GM12878 (cell line): ENCODE measurements at regions not wholly inside any gene's neighbourhood (a gene's known extent, or its start where the extent isn't known, plus 50 kb on each side); places are given as distances from the start of the nearest gene placed in this dataset.

ENCODE experiments used
- ATAC-seq: fragments of 200-7000 bp; cut with Tn5 transposase; 3 replicates; pipeline ENCODE4 v1.9.1; 2020; ENCODE audit warnings: mild to moderate bottlenecking, moderate library complexity
- BruUV-seq: library from RNA; stranded (reverse); fragments of 400-500 nt; replicated peaks from 2 replicates; lab custom pipeline; 2021; lab: Mats Ljungman, UMichigan
- CTCF ChIA-PET: fragments of 300-600 bp; sonication (Branson Sonifier 250); formaldehyde crosslinking; extraction: SDS; loops from one replicate; lab custom pipeline; 2021; ENCODE audit warnings: inconsistent platforms; lab: Yijun Ruan, JAX
- POLR2A ChIA-PET: fragments of 350-600 bp; formaldehyde crosslinking; extraction: SDS; loops from one replicate; lab custom pipeline; 2021; ENCODE audit warnings: inconsistent platforms; lab: Charles Lee
- RAD21 ChIA-PET: fragments of 300-600 bp; sonication (Branson Sonifier 250); formaldehyde crosslinking; loops from one replicate; lab custom pipeline; 2023; ENCODE audit warnings: antibody characterized with exemption; ENCODE audit not compliant: unreplicated experiment; lab: Charles Lee
- SMC1A ChIA-PET: fragments of 300-600 bp; sonication (Branson Sonifier 250); formaldehyde crosslinking; loops from one replicate; lab custom pipeline; 2023; ENCODE audit not compliant: unreplicated experiment, uncharacterized antibody; lab: Charles Lee
- DNase-seq: peaks from one replicate; pipeline ENCODE4 v3.0.0-alpha.2; 2011; ENCODE audit warnings: low read depth, low spot score
- FAIRE-seq: peaks from 3 replicates; lab custom pipeline; 2011; peaks lifted over from hg19 to GRCh38; lab: Jason Lieb, UNC
- H2AFZ ChIP-seq: 2 replicates; pipeline ENCODE4 v1.6.0; 2011; ENCODE audit warnings: low read depth, low read length, control low read depth; ENCODE audit not compliant: control insufficient read depth
- H3K27ac ChIP-seq: 2 replicates; pipeline ENCODE4 v1.5.1; 2011; ENCODE audit warnings: control low read depth; ENCODE audit not compliant: control insufficient read depth, insufficient read depth
- H3K27me3 ChIP-seq, 2 experiments: replicated peaks in 1 of 2; 2 replicates each; pipeline versions ENCODE4 v1.6.0 to v1.6.1; 2011; ENCODE audit warnings: low read length in 1 of 2; ENCODE audit not compliant: control insufficient read depth in 2 of 2, insufficient read depth in 2 of 2
- H3K36me3 ChIP-seq, 2 experiments: 2 replicates each; pipeline ENCODE4 v1.5.1; 2011; ENCODE audit warnings: low read length in 1 of 2; ENCODE audit not compliant: control insufficient read depth in 2 of 2, insufficient read depth in 2 of 2
- H3K4me1 ChIP-seq: 2 replicates; pipeline ENCODE4 v1.6.1; 2011; ENCODE audit warnings: mild to moderate bottlenecking, low read length, moderate library complexity, mixed read lengths; ENCODE audit not compliant: control insufficient read depth, insufficient read depth
- H3K4me2 ChIP-seq: 2 replicates; pipeline ENCODE4 v1.6.0; 2011; ENCODE audit warnings: control low read depth; ENCODE audit not compliant: control insufficient read depth, insufficient read depth
- H3K4me3 ChIP-seq: fragments of 200-600 bp; sonication (generic); 2 replicates; pipeline ENCODE4 v1.5.1; 2016
- H3K79me2 ChIP-seq: 2 replicates; pipeline ENCODE4 v1.6.0; 2011; ENCODE audit warnings: low read length; ENCODE audit not compliant: control insufficient read depth, insufficient read depth
- H3K9ac ChIP-seq: 2 replicates; pipeline ENCODE4 v1.8.0; 2011; ENCODE audit warnings: low read length, control low read depth, mixed read lengths; ENCODE audit not compliant: control insufficient read depth, insufficient read depth
- H3K9me3 ChIP-seq: replicated peaks from 3 replicates; pipeline ENCODE4 v1.5.1; 2011; ENCODE audit warnings: mild to moderate bottlenecking, low read length; ENCODE audit not compliant: control insufficient read depth, insufficient read depth
- H4K20me1 ChIP-seq: 2 replicates; pipeline ENCODE4 v1.6.0; 2011; ENCODE audit not compliant: control insufficient read depth, insufficient read depth
- CBFB ChIP-seq: IDR thresholded peaks from 2 replicates; pipeline ENCODE4 v1.6.1; 2016; ENCODE audit warnings: antibody characterized with exemption, low read depth
- CHD4 ChIP-seq: fragments of 200-600 bp; sonication (generic); IDR thresholded peaks from 2 replicates; pipeline ENCODE4 v1.6.1; 2016; ENCODE audit warnings: mild to moderate bottlenecking
- HCFC1 ChIP-seq: fragments of 150-350 bp; IDR thresholded peaks from 2 replicates; pipeline ENCODE4 v1.6.1; 2014; ENCODE audit warnings: low read length
- HDGF ChIP-seq: fragments of 450-650 bp; IDR thresholded peaks from 2 replicates; pipeline ENCODE4 v1.6.1; 2016; ENCODE audit warnings: antibody characterized with exemption
- IRF4 ChIP-seq: IDR thresholded peaks from 2 replicates; pipeline ENCODE4 v1.6.1; 2011; ENCODE audit warnings: low read depth, low read length
- JUNB ChIP-seq: IDR thresholded peaks from 2 replicates; pipeline ENCODE4 v1.6.1; 2016; ENCODE audit warnings: antibody characterized with exemption, mild to moderate bottlenecking
- KLF5 ChIP-seq: fragments of 450-650 bp; IDR thresholded peaks from 2 replicates; pipeline ENCODE4 v1.6.1; 2014; ENCODE audit warnings: mild to moderate bottlenecking; ENCODE audit not compliant: partially characterized antibody
- MEF2B ChIP-seq: fragments of 450-650 bp; IDR thresholded peaks from 2 replicates; pipeline ENCODE4 v1.6.1; 2018; ENCODE audit warnings: mild to moderate bottlenecking, moderate library complexity; ENCODE audit not compliant: partially characterized antibody, poor library complexity, severe bottlenecking
- NBN ChIP-seq: fragments of 450-650 bp; IDR thresholded peaks from 2 replicates; pipeline ENCODE4 v1.6.1; 2016
- NFIC ChIP-seq: IDR thresholded peaks from 2 replicates; pipeline ENCODE4 v1.6.1; 2012; ENCODE audit warnings: low read depth, mild to moderate bottlenecking, inconsistent platforms, low read length, moderate library complexity
- NR2C1 ChIP-seq: fragments of 450-650 bp; IDR thresholded peaks from 2 replicates; pipeline ENCODE4 v1.6.1; 2017; ENCODE audit warnings: antibody characterized with exemption, mild to moderate bottlenecking, moderate library complexity
- SMAD5 ChIP-seq: IDR thresholded peaks from 2 replicates; pipeline ENCODE4 v1.6.1; 2016; ENCODE audit warnings: antibody characterized with exemption, low read depth
- TCF12 ChIP-seq: IDR thresholded peaks from 2 replicates; pipeline ENCODE4 v1.6.1; 2011; ENCODE audit warnings: low read depth, mild to moderate bottlenecking, low read length
- YY1 ChIP-seq: IDR thresholded peaks from 2 replicates; pipeline ENCODE4 v1.6.1; 2011; ENCODE audit warnings: low read depth, mild to moderate bottlenecking, low read length
- ZBTB33 ChIP-seq: fragments of 450-650 bp; IDR thresholded peaks from 2 replicates; pipeline ENCODE4 v1.6.1; 2017; ENCODE audit warnings: mild to moderate bottlenecking
- ZNF217 ChIP-seq: fragments of 450-650 bp; IDR thresholded peaks from 2 replicates; pipeline ENCODE4 v1.6.1; 2017; ENCODE audit warnings: antibody characterized with exemption, mild to moderate bottlenecking
- WGBS: methylation state at CpG from one replicate; pipeline ENCODE4 v1.1.6; 2016; ENCODE audit warnings: low lambda C conversion rate; ENCODE audit not compliant: insufficient replicate concordance, insufficient coverage; ENCODE audit errors: missing lambda C conversion rate; 5-methylcytosine and 5-hydroxymethylcytosine counted together
- in situ Hi-C: fragments of 300-500 bp; cut with MboI; formaldehyde crosslinking; loops from 9 replicates; pipeline ENCODE4 v1.14.3; 2018; ENCODE audit warnings: mixed read lengths
- intact Hi-C: fragments of 100-400 bp; cut with micrococcal nuclease; formaldehyde crosslinking; loops from one replicate; pipeline ENCODE4 v1.14.2; 2022; ENCODE audit not compliant: unreplicated experiment
- TF ChIP-seq, protein P1 (sequence below): fragments of 450-650 bp; IDR thresholded peaks from 2 replicates; pipeline ENCODE4 v1.6.1; 2016; ENCODE audit warnings: mild to moderate bottlenecking
- TF ChIP-seq, protein P2 (sequence below): IDR thresholded peaks from 2 replicates; pipeline ENCODE4 v1.6.1; 2012; ENCODE audit warnings: low read depth, low read length, improper control_type of control experiment
- TF ChIP-seq, protein P3 (sequence below): IDR thresholded peaks from 2 replicates; pipeline ENCODE4 v1.6.1; 2012; ENCODE audit warnings: low read depth, low read length, improper control_type of control experiment

GRCh38 chr4:24657768-24658617 is 73.6 kb upstream of the DHX15 start:
- 2% methylated on average over 15 of the region's 15 CpGs for WGBS
- Histone ChIP-seq H3K9me3 (no peaks in the 10 kb centered on the region; the same call in 2 of the 3 replicates), H3K27ac (no peak overlapping the region), H3K27me3 (peaks cover 0 to 4% of the 10 kb centered on the region in 2 experiments; a peak in 1 of 4 replicates), H3K79me2 (no peaks in the 10 kb centered on the region), H3K36me3 (no peaks in the 10 kb centered on the region), H3K4me1 (no peaks in the 10 kb centered on the region; the same call in 1 of the 2 replicates), H3K4me3 (no peak overlapping the region), H3K9ac (no peak overlapping the region), H3K4me2 (peak overlapping the region; percentile 27; the same call in 1 of the 2 replicates), H4K20me1 (no peaks in the 10 kb centered on the region), H2AFZ (no peak overlapping the region)
- BruUV-seq = no TSS peak
- CTCF ChIA-PET = interaction anchor here (1.2 kb wide), 1 partner anchor 80 kb away, joined by 3 read pairs; no protein-coding TSS in a partner anchor
- RAD21 ChIA-PET = interaction anchor here (0.8 kb wide), 1 partner anchor 11 kb away, joined by 4 read pairs; no protein-coding TSS in a partner anchor
- intact Hi-C loops = no loop called here
- peak; percentile 80 for DNase-seq
- POLR2A ChIA-PET = no interaction called here
- peak; percentile 97 for ATAC-seq
- SMC1A ChIA-PET = no interaction called here
- in situ Hi-C loops = no loop called here
- peak; percentile 99 for FAIRE-seq
- TF ChIP-seq HDGF (no peak), NBN (0 out of 2 replicates have a peak, but pooled peaks have one; percentile 53), ZNF217 (no peak), ZBTB33 (no peak), CHD4 (no peak), YY1 (no peak), CBFB (0 out of 2 replicates have a peak, but pooled peaks have one; percentile 22), HCFC1 (no peak), NFIC (no peak), MEF2B (no peak), TCF12 (no peak), NR2C1 (no peak), KLF5 (no peak), IRF4 (0 out of 2 replicates have a peak, but pooled peaks have one; percentile 15), SMAD5 (no peak), JUNB (no peak)
- TF ChIP-seq, protein P1, sequence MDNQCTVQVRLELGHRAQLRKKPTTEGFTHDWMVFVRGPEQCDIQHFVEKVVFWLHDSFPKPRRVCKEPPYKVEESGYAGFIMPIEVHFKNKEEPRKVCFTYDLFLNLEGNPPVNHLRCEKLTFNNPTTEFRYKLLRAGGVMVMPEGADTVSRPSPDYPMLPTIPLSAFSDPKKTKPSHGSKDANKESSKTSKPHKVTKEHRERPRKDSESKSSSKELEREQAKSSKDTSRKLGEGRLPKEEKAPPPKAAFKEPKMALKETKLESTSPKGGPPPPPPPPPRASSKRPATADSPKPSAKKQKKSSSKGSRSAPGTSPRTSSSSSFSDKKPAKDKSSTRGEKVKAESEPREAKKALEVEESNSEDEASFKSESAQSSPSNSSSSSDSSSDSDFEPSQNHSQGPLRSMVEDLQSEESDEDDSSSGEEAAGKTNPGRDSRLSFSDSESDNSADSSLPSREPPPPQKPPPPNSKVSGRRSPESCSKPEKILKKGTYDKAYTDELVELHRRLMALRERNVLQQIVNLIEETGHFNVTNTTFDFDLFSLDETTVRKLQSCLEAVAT = peak; percentile 77
- TF ChIP-seq, protein P2, sequence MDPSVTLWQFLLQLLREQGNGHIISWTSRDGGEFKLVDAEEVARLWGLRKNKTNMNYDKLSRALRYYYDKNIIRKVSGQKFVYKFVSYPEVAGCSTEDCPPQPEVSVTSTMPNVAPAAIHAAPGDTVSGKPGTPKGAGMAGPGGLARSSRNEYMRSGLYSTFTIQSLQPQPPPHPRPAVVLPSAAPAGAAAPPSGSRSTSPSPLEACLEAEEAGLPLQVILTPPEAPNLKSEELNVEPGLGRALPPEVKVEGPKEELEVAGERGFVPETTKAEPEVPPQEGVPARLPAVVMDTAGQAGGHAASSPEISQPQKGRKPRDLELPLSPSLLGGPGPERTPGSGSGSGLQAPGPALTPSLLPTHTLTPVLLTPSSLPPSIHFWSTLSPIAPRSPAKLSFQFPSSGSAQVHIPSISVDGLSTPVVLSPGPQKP = no peak
- TF ChIP-seq, protein P3, sequence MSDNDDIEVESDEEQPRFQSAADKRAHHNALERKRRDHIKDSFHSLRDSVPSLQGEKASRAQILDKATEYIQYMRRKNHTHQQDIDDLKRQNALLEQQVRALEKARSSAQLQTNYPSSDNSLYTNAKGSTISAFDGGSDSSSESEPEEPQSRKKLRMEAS = no peak
